ENCODE measurements at regions not wholly inside any gene's neighbourhood (a gene's known extent, or its start where the extent isn't known, plus 50 kb on each side); places are given as distances from the start of the nearest gene placed in this dataset.

DNA sequence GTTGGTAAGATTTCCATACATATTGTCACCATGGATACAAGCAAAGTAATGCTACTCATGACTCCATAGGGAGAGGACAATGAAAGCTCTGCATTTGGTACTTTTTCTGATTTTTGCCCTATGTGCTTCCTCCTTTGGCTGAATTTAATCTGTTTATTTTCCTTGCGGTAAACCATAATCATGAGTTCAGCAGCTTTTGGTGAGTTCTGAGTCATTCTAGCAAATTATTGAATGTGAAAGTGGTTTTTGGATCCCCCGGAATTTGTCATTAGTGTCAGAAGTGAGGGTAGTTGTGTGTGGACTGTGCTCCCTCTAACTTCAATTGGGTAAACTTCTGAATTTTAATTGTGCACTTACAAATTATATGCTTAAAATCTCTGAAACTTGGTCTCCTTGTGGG, 170.3 kb downstream of the MOSPD2 start:
- TF ChIP-seq, protein P1, sequence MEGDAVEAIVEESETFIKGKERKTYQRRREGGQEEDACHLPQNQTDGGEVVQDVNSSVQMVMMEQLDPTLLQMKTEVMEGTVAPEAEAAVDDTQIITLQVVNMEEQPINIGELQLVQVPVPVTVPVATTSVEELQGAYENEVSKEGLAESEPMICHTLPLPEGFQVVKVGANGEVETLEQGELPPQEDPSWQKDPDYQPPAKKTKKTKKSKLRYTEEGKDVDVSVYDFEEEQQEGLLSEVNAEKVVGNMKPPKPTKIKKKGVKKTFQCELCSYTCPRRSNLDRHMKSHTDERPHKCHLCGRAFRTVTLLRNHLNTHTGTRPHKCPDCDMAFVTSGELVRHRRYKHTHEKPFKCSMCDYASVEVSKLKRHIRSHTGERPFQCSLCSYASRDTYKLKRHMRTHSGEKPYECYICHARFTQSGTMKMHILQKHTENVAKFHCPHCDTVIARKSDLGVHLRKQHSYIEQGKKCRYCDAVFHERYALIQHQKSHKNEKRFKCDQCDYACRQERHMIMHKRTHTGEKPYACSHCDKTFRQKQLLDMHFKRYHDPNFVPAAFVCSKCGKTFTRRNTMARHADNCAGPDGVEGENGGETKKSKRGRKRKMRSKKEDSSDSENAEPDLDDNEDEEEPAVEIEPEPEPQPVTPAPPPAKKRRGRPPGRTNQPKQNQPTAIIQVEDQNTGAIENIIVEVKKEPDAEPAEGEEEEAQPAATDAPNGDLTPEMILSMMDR (tag by site-specific recombination; IDR thresholded peaks at IDR 0.05) = no peak
- TF ChIP-seq ZNF174 (tag by site-specific recombination; IDR thresholded peaks at IDR 0.05) (no peak), KLF16 (tag by site-specific recombination; IDR thresholded peaks at IDR 0.05) (no peak), ZNF600 (tag by site-specific recombination; IDR thresholded peaks at IDR 0.05) (no peak), SETDB1 (IDR thresholded peaks at IDR 0.05; ENCODE audit: insufficient read length, low read length) (no peak), ZBTB7A (tag by site-specific recombination; IDR thresholded peaks at IDR 0.05; ENCODE audit: low read depth) (no peak), BCL11A (tag by site-specific recombination; IDR thresholded peaks at IDR 0.05; ENCODE audit: low read depth) (no peak), ZNF626 (tag by site-specific recombination; IDR thresholded peaks at IDR 0.05) (no peak), ZBTB21 (tag by site-specific recombination; IDR thresholded peaks at IDR 0.05) (no peak)
- TF ChIP-seq, protein P2, sequence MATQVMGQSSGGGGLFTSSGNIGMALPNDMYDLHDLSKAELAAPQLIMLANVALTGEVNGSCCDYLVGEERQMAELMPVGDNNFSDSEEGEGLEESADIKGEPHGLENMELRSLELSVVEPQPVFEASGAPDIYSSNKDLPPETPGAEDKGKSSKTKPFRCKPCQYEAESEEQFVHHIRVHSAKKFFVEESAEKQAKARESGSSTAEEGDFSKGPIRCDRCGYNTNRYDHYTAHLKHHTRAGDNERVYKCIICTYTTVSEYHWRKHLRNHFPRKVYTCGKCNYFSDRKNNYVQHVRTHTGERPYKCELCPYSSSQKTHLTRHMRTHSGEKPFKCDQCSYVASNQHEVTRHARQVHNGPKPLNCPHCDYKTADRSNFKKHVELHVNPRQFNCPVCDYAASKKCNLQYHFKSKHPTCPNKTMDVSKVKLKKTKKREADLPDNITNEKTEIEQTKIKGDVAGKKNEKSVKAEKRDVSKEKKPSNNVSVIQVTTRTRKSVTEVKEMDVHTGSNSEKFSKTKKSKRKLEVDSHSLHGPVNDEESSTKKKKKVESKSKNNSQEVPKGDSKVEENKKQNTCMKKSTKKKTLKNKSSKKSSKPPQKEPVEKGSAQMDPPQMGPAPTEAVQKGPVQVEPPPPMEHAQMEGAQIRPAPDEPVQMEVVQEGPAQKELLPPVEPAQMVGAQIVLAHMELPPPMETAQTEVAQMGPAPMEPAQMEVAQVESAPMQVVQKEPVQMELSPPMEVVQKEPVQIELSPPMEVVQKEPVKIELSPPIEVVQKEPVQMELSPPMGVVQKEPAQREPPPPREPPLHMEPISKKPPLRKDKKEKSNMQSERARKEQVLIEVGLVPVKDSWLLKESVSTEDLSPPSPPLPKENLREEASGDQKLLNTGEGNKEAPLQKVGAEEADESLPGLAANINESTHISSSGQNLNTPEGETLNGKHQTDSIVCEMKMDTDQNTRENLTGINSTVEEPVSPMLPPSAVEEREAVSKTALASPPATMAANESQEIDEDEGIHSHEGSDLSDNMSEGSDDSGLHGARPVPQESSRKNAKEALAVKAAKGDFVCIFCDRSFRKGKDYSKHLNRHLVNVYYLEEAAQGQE (tag by site-specific recombination; IDR thresholded peaks at IDR 0.05) = no peak
- TF ChIP-seq, protein P3, sequence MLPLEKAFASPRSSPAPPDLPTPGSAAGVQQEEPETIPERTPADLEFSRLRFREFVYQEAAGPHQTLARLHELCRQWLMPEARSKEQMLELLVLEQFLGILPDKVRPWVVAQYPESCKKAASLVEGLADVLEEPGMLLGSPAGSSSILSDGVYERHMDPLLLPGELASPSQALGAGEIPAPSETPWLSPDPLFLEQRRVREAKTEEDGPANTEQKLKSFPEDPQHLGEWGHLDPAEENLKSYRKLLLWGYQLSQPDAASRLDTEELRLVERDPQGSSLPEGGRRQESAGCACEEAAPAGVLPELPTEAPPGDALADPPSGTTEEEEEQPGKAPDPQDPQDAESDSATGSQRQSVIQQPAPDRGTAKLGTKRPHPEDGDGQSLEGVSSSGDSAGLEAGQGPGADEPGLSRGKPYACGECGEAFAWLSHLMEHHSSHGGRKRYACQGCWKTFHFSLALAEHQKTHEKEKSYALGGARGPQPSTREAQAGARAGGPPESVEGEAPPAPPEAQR (tag by site-specific recombination; IDR thresholded peaks at IDR 0.05) = no peak
- TF ChIP-seq, protein P4, sequence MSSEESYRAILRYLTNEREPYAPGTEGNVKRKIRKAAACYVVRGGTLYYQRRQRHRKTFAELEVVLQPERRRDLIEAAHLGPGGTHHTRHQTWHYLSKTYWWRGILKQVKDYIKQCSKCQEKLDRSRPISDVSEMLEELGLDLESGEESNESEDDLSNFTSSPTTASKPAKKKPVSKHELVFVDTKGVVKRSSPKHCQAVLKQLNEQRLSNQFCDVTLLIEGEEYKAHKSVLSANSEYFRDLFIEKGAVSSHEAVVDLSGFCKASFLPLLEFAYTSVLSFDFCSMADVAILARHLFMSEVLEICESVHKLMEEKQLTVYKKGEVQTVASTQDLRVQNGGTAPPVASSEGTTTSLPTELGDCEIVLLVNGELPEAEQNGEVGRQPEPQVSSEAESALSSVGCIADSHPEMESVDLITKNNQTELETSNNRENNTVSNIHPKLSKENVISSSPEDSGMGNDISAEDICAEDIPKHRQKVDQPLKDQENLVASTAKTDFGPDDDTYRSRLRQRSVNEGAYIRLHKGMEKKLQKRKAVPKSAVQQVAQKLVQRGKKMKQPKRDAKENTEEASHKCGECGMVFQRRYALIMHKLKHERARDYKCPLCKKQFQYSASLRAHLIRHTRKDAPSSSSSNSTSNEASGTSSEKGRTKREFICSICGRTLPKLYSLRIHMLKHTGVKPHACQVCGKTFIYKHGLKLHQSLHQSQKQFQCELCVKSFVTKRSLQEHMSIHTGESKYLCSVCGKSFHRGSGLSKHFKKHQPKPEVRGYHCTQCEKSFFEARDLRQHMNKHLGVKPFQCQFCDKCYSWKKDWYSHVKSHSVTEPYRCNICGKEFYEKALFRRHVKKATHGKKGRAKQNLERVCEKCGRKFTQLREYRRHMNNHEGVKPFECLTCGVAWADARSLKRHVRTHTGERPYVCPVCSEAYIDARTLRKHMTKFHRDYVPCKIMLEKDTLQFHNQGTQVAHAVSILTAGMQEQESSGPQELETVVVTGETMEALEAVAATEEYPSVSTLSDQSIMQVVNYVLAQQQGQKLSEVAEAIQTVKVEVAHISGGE (tag by site-specific recombination; conservative IDR thresholded peaks at IDR 0.05; ENCODE audit: low read depth) = no peak
- TF ChIP-seq, protein P5, sequence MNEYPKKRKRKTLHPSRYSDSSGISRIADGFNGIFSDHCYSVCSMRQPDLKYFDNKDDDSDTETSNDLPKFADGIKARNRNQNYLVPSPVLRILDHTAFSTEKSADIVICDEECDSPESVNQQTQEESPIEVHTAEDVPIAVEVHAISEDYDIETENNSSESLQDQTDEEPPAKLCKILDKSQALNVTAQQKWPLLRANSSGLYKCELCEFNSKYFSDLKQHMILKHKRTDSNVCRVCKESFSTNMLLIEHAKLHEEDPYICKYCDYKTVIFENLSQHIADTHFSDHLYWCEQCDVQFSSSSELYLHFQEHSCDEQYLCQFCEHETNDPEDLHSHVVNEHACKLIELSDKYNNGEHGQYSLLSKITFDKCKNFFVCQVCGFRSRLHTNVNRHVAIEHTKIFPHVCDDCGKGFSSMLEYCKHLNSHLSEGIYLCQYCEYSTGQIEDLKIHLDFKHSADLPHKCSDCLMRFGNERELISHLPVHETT (tag by site-specific recombination; IDR thresholded peaks at IDR 0.05) = no peak

All from HEK293 (cell line).